HG03354 (cell line): ENCODE measurements at regions not wholly inside any gene's neighbourhood (a gene's known extent, or its start where the extent isn't known, plus 50 kb on each side); places are given as distances from the start of the nearest gene placed in this dataset.
"Not testable (repeated sequence)": the region's sequence is repeated elsewhere in the genome, so short reads cannot be mapped to it uniquely, and the experiment has no call there.

Source experiments
- ATAC-seq: cut with Tn5 transposase; IDR thresholded peaks from one replicate; pipeline ENCODE4 v1.9.1; 2021; ENCODE audit warnings: mild to moderate bottlenecking; ENCODE audit not compliant: unreplicated experiment, poor library complexity, severe bottlenecking

DNA sequence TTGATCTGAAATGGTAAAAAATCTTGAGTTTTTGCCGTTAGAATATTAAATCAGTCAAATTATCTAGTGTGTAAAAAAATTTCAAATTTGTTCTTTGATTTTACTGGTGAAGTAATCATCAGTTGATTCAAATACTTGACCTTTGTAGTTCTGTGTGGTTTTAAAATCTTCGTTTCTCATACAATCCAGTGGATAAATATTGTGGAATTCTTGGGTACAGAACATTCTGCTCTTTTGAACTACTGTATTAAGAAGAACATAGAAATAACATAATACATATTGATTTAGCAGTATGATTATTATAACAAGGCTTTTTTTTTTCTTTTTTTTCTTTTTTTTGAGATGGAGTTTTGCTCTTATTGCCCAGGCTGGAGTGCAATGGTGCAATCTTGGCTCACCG is 491.8 kb downstream of the CD109 start:
- no peak for ATAC-seq

DNA sequence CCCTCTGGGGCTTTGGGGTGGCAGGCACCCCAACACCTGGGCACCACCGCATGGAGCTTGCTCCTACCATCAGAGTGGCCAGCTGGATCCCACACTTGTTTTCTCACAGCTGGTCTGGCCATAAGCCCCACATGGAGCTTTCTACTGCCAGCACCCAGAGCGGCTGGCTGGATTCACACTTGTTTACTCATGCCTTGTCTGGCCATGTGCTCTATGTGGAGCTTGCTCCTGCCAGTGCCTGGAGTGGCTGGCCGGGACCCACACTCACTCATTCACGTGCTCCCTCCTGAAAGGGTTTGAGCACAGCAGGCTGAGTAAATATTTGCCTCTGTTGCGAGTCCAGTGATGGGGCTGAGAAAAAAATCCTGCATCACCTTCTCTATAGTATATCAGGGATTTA is 487.0 kb downstream of the CD109 start:
- no peak for ATAC-seq

DNA sequence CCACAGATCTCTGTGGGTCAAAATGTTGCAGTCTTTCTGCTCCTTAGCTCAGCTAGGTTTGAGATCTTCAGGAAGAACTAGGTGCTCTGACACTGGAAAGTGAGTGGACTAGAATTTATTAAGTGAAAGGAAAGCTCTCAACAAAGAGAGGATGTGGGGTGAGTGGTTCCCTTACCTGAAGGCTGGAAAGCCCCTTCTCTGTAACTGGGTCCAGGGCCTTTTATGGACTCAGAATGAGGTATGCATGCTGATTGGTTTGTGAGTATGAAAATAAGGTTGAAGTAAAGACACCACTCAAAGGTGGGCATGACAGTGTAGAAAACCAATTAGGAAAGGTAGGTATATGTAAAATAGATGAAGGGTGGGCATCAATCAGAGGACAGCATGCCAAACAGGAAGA is 485.5 kb downstream of the CD109 start:
- peak; percentile 63 for ATAC-seq

DNA sequence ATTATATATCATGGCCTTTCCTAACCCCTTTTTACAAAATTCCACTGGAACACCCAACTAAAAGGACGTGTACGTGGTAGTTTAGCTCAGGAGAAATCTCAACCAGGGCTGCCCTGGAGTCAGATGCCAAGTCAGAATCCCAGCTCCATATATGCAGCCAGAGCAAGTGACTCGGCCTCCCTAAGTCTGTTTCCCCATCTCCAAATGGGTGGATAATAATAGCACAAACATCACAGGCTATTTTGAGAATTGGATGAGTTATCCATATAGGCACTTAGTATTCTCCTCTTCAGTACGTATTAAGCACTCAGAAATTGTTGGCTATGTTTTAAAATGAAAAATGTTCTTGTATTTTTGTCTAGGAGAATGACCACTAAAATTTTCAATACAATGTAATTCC is 481.5 kb downstream of the CD109 start:
- no peak for ATAC-seq

DNA sequence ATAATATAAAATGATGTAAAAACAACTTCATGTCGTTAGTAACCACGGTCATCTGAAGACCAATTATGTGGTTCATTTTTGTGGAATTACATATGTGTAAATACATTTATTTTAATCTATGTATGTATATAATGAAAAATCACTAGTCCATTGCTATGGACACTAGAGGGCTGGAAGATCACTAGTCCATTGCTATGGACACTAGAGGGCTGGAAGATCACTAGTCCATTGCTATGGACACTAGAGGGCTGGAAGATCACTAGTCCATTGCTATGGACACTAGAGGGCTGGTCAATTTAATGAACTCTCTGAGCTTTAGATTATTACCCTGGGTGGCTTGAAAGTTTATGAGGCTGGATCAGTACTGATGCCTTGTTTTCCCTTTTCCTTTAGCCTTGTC is 474.5 kb downstream of the CD109 start:
- not testable (repeated sequence) for ATAC-seq

DNA sequence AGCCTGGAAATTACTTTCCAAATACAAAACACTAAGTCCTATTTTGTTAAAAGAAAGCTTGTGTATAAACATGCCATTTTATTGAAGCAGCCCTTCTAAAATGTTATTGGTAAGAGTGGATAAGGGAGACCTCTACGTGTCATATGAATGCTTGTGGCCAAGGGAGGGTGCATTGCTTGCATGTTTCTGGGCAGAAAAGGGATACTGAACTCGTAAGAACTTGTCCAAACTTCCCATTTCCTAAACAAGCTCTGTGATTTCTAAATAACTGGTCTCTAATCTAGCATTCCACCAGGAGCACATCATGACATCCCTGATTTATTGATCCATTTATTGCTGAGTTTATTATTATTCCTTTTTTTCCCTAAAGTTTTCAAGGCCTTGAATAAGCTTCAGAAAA is 474.1 kb downstream of the CD109 start:
- ATAC-seq = no peak

DNA sequence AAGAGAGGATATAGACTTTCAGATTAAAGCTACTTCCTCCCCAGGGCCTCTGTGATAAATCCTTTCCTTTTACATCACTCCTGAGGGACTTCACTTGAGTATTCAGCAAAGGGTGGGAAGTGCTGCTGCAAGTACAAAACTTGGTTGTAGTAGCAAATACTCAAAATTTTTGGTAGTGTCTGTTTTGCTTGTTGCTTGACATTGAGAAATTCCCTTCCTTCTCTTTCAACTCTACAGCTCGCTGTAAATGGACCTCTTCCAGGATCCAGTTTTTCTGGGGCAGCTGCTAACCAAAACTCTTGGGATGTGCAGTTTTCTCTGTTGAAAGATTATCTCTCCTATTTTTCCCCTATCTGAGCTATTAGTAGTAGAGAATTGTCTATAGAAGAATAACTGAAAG is 472.0 kb downstream of the CD109 start:
- no peak for ATAC-seq

DNA sequence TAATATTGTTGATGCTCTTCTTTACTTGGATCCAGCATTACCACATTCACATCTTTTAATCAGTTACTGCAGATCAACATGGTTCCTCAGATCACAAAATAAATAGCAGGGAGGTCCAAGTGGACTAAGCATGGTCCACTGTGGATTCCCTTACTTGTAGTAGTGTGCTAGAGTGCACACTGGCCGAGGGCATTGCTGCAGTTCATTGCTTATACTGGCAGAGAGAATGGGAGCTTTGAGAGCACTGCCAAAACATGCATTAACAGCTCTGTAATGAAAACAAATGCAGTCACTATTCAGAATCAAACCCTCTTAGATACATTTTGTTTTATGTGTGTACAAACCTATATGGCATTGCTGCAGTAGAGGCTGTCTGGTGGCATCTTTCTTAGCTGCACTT is 471.5 kb downstream of the CD109 start:
- ATAC-seq = no peak

DNA sequence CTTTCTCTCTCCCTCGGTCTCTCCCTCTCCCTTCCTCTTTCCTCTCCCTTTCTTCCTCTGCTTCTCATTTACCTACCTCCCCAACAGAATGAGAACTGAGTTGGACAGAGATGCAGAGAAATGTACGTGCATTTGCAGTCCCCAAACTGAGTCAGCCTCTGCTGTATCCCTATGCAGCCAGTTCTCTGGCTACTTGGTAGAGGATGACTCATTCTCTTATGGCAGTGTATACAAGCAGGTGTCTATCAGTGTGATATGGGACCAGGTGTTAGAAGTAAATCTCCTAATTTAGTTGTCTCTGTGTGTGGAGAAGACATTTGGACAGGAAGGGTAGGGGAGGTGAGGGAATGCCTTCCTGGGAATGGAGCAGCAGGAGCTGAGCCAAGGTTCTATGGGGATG is 470.8 kb downstream of the CD109 start:
- no peak for ATAC-seq

DNA sequence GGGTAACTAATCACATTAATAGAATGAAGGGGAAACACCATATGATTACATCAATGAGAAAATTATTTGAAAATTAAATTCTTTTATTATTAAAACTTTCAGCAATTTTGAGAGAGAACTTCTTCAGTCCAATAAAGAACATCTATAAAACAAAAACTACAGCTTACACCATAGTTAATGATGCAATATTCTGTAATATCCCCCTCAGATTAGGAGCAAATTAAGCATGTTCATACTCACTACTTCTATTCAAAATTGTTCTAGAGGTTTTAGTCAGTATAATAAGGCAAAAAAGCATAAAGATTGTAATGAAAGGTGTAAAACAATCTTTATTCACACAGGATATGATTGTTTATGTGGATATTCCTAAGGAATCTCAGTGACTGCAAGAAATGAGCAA is 465.4 kb downstream of the CD109 start:
- no peak for ATAC-seq

DNA sequence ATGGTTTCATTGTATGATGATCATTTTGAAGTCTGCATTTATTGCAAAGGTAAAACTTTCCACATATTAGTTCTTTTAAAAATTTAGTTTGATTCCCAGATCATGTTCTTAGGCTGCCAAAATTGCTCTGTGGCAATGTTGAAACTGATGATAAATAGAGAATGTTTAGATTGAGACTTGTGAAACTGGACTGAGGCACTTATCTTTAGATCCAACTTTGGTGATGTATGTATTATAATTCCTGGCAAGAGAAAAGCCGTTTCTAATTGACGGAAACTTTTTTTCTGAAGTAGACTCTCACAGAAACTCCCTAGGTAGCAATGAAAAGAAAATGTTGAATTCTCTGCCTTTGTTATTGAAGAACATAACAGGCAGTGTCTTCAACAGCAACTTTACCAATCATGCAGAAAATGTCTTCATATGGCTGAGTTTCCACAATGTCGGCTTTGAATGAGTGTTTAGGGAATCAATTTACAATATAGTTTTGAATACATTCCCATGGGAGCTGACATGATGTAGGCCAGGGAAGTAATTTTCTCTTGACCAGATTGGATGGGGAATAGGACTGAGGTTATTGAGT is 456.2 kb downstream of the CD109 start:
- no peak for ATAC-seq

DNA sequence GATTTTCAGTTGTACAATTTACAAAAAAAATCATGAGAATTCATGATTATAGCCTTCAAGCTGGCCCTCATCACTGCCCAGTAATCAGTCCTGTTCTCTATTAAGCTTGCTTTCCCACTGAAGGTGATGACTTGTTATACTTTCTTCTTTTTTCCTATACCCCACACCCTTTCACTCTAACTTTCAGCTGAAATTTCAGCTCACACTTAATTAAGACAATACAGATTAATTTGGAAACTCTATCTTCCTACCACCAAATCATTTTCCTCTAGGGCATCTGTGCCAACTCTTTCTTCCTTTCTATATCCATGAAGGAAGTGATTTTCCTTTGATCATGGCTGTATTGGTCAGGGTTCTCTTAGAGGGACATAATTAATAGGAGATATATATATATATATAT is 449.9 kb downstream of the CD109 start:
- no peak for ATAC-seq

DNA sequence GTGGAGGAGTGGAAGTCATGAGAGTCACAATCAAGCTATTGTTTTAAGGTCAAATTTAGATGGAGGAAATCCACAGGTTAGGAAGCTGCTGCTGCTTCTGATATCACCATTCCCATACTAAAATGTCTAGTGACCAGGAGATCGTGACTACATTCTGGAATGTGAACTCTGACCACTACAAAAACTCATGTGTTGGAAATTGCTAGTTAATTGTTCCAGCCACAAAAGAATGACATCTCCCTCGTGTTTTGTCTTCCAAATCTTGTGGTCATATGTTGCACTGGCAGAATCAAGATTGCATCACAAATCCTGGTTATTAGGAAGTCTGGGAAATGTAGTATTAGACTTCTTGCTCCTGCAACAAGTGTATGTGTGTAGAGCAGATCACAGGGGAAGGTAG is 441.9 kb downstream of the CD109 start:
- ATAC-seq = no peak

DNA sequence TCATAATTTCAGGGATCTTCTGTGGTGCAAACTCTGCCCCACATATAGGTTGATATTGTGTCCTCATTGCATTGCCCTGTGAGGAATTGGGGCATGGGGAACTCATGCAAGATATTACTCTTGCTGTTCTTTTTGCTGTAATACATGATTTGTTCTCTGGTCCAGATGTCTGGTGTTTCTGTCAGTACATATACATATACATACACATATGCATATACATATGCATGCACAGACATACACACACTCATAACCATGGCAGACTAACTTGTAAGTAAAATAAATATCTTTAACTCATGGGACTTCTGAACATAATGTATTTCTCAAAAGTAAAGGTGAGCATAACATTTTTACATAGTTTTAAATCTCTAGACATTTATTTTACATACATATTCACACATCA is 438.3 kb downstream of the CD109 start:
- no peak for ATAC-seq

DNA sequence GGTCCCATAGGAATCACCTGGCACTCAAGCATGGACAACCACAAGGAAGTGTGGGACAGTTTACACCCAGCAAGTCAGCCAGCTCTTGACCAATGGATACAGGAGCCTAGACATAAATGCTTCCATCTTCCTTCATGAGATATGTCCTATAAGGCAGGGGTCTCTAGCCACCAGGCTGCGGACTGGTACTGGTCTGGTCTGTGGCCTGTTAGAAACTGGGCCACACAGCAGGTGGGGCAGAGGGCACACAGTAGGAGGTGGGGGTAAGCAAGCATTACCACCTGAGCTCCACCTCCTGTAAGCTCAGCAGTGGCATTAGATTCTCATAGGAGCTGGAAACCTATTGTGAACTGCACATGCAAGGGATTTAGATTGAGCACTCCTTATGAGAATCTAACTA is 437.1 kb downstream of the CD109 start:
- no peak for ATAC-seq

DNA sequence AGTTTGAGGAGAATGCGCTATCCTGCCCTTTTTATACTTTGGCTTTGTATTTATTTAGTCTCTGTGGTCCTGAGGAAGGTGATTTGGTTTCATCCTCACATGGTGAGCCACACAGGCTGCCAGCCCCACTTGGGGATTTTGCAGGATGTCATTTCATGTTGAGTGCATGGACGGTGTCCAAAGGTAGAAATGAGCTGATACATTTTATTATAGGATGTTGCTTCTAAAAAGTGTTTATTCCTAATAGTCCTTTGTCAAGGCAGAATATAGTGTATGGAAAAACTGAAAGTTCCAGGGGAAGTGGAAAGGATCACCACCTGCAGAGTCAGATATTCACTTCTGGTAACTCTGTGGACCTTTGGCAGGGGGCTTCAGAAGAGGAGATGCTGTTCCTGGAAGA is 434.6 kb downstream of the CD109 start:
- no peak for ATAC-seq

DNA sequence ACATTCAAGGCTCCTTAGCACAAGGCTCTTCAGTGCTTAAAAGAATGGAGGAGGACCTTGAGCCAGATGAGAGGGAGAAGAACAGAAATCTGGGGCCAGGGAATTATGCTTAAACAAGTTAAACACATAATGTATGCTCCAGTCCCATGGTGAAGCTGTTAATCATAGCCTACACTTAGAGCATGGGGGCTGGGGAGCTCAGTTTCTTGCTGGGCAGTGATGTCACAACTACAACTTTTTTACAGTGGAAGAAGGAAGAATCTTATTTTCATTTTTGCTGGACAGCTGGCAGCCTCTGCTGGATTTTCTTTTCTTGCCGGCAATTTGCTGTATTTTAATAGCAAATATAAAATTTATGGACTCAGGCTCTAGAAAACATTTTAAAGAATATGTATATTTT is 432.5 kb downstream of the CD109 start:
- no peak for ATAC-seq

DNA sequence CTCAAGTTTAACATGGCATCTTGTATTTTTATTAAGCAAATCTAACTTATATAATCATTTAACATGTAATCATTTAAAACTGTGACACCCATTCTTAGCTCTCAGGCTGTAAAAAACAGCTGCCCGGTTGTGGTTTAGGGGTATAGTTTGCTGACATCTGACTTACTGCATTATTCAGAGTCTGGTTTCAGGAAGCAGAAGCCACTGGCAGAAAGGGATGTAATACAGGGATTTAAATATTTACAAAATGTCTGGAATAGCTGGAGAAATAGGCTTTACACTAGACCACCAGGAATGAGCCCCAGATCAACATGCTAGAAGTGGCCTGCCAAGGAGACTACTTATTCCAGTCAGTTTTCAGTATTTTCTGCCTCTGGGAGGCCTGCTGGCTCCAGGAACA is 421.1 kb downstream of the CD109 start:
- no peak for ATAC-seq

DNA sequence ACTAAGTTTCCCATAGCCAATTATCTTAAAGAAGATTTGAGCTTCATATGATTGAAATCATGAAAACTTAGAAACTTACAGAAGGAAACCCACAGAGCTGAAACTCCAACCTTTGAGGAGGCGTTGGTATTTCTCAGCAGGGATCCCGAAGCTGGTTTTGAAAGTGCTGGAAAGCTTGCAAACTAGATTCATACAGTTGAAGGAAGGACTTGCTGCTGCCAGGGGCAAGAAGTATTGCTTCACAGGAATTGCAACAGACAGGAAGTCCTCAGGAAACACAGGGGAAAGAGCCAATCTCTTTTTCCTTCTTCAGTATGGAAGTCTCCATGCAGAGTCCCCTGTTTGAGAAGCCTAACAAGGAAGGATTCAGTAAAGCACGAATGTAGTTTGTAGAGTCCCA is 419.7 kb downstream of the CD109 start:
- no peak for ATAC-seq

DNA sequence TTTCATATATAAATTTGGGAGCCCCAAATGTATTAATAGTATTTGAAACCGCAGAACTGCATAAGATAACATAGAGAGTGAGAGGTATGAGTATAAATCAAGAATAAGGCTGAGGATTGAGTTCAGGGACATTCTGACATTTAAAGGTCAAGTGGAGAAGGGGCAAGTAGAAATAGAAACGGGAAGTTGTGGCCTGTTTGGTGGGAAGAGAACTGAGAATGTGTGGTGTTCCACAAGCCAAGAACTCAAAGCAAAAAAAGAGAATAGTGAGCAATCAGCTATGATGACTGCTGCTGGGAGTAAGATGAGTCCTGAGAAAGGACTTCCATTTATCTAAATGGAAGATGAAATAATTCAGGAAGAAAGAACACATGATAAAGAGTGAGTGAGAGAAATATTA is 418.4 kb downstream of the CD109 start:
- ATAC-seq = no peak

DNA sequence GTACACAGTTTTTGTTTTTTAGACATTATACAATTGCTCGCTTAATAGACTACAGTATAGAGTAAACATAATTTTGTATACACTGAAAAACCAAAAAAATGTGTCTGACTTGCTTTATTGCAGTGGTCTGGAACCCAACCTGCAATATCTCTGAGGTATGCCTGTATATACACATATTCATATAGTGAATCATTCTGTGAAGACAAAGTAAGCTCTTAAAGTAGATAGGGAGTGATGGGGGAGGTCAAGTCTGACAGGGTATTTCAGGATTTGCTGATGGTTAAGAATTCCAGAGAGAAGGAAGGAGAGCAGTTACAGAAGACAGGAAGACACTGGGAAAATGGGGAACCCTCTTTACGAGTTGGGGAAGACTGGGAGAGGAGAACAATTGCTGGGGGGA is 417.9 kb downstream of the CD109 start:
- ATAC-seq = no peak

DNA sequence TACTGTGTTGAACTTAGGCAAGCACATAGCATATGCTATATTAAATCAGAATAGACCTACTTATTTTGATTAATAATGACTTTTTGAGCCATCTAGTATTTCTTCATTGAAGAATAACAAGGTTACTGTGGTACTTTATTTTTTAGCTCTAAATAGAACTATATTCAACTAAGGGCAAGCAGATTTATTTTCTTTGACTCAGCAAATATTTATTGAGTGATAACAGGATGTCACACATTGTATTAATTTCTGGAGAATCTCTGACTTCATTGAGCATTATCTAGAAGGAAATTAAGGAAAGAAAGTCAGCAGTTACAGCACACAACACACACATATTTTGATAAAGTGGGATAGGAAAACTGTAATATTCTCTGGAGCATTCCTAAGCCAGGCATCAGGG is 407.4 kb downstream of the CD109 start:
- no peak for ATAC-seq
